Stomach (tissue), 4 donors: ENCODE measurements at regions not wholly inside any gene's neighbourhood (a gene's known extent, or its start where the extent isn't known, plus 50 kb on each side); places are given as distances from the start of the nearest gene placed in this dataset.

Source experiments
- CTCF ChIP-seq, 7 experiments: fragments of 450-650 bp in 4 of 7; fragments of 200-600 bp in 3 of 7; sonication (generic) in 3 of 7; IDR thresholded peaks; one replicate each; pipeline ENCODE4 v1.5.1; 2016 to 2019; ENCODE audit warnings: antibody characterized with exemption in 7 of 7, control low read depth in 2 of 7, mild to moderate bottlenecking in 1 of 7
- EP300 ChIP-seq: sonication (generic); formaldehyde crosslinking; IDR thresholded peaks from one replicate; pipeline ENCODE4 v1.6.1; 2017; ENCODE audit warnings: antibody characterized with exemption
- POLR2AphosphoS5 ChIP-seq, 3 donors: sonication (generic); formaldehyde crosslinking; IDR thresholded peaks; one replicate each; pipeline ENCODE4 v1.6.1; 2016; ENCODE audit warnings: antibody characterized with exemption in 3 of 3

- no peak for TF ChIP-seq EP300
- no peak for TF ChIP-seq CTCF (IDR thresholded peaks at IDR 0.05)
- no peak for TF ChIP-seq POLR2AphosphoS5 (IDR thresholded peaks at IDR 0.05)
Observed at GRCh38 chr4:181606300-181606699, 636.9 kb upstream of the TENM3 start.
